WTC11 (cell line): ENCODE measurements at regions not wholly inside any gene's neighbourhood (a gene's known extent, or its start where the extent isn't known, plus 50 kb on each side); places are given as distances from the start of the nearest gene placed in this dataset.

ENCODE experiments used
- ATAC-seq: fragments of 200-7000 bp; cut with Tn5 transposase; 2 replicates; pipeline ENCODE4 v1.10.0; 2021; ENCODE audit warnings: mild to moderate bottlenecking, moderate library complexity
- CTCF ChIA-PET: fragments of 300-600 bp; sonication (Branson Sonifier 250); formaldehyde crosslinking; loops from one replicate; lab custom pipeline; 2021; ENCODE audit warnings: antibody characterized with exemption; lab: Charles Lee
- POLR2A ChIA-PET: fragments of 350-600 bp; sonication (Branson Sonifier 250); formaldehyde crosslinking; loops from one replicate; lab custom pipeline; 2021; ENCODE audit warnings: antibody characterized with exemption; lab: Charles Lee
- DNase-seq: peaks from one replicate; pipeline ENCODE4 v3.0.0; 2021; ENCODE audit warnings: low spot score
- H3K27ac Mint-ChIP-seq: 2 replicates; pipeline ENCODE4 v1.8.0; 2021; ENCODE audit warnings: mixed read lengths
- H3K27me3 Mint-ChIP-seq: 2 replicates; pipeline ENCODE4 v1.8.0; 2021; ENCODE audit warnings: low read depth, mild to moderate bottlenecking, moderate library complexity, mixed read lengths
- H3K36me3 Mint-ChIP-seq: 2 replicates; pipeline ENCODE4 v1.8.0; 2021; ENCODE audit warnings: mixed read lengths
- H3K4me1 Mint-ChIP-seq: 2 replicates; pipeline ENCODE4 v1.8.0; 2022; ENCODE audit warnings: mixed read lengths
- H3K4me3 Mint-ChIP-seq: 2 replicates; pipeline ENCODE4 v1.8.0; 2021; ENCODE audit warnings: mild to moderate bottlenecking, moderate library complexity, mixed read lengths
- H3K9me3 Mint-ChIP-seq: 2 replicates; pipeline ENCODE4 v1.8.0; 2021; ENCODE audit warnings: mixed read lengths
- ARID4B ChIP-seq: sonication (generic); formaldehyde crosslinking; IDR thresholded peaks from 2 replicates; pipeline ENCODE4 v1.8.0; 2023; ENCODE audit warnings: missing genetic modification reagents, mild to moderate bottlenecking, borderline replicate concordance
- E2F5 ChIP-seq: sonication (generic); formaldehyde crosslinking; IDR thresholded peaks from 2 replicates; pipeline ENCODE4 v1.8.1; 2022; ENCODE audit warnings: mild to moderate bottlenecking, moderate library complexity, missing genetic modification reagents
- ERG ChIP-seq: fragments of 250-450 bp; sonication (Bioruptor Pico); IDR thresholded peaks from 2 replicates; pipeline ENCODE4 v1.8.0; 2021; ENCODE audit warnings: mild to moderate bottlenecking
- ETV6 ChIP-seq: sonication (generic); formaldehyde crosslinking; IDR thresholded peaks from 2 replicates; pipeline ENCODE4 v1.8.1; 2022; ENCODE audit warnings: mild to moderate bottlenecking, missing genetic modification reagents
- FOXJ3 ChIP-seq: sonication (generic); formaldehyde crosslinking; IDR thresholded peaks from 2 replicates; pipeline ENCODE4 v1.9.0; 2021; ENCODE audit warnings: missing genetic modification reagents, mild to moderate bottlenecking, borderline replicate concordance
- FOXP4 ChIP-seq: sonication (generic); formaldehyde crosslinking; IDR thresholded peaks from 2 replicates; pipeline ENCODE4 v1.8.0; 2022; ENCODE audit warnings: mild to moderate bottlenecking, missing genetic modification reagents
- GABPB1 ChIP-seq: sonication (generic); formaldehyde crosslinking; IDR thresholded peaks from 2 replicates; pipeline ENCODE4 v1.8.1; 2023; ENCODE audit warnings: mild to moderate bottlenecking, missing genetic modification reagents
- JAZF1 ChIP-seq: fragments of 250-450 bp; sonication (Bioruptor Pico); IDR thresholded peaks from 2 replicates; pipeline ENCODE4 v1.9.0; 2021; ENCODE audit warnings: moderate library complexity, mild to moderate bottlenecking, inconsistent platforms
- KAT7 ChIP-seq: sonication (generic); formaldehyde crosslinking; IDR thresholded peaks from 2 replicates; pipeline ENCODE4 v1.8.1; 2023; ENCODE audit warnings: missing genetic modification reagents, mild to moderate bottlenecking, borderline replicate concordance
- RORB ChIP-seq: fragments of 250-450 bp; sonication (Bioruptor Pico); IDR thresholded peaks from 2 replicates; pipeline ENCODE4 v1.9.0; 2021; ENCODE audit warnings: mild to moderate bottlenecking
- SMAD4 ChIP-seq: sonication (generic); formaldehyde crosslinking; IDR thresholded peaks from 2 replicates; pipeline ENCODE4 v1.8.0; 2022; ENCODE audit warnings: mild to moderate bottlenecking, missing genetic modification reagents
- SOX15 ChIP-seq: fragments of 250-450 bp; sonication (Bioruptor Pico); IDR thresholded peaks from 2 replicates; pipeline ENCODE4 v1.9.0; 2021; ENCODE audit warnings: mild to moderate bottlenecking
- TCF7 ChIP-seq: sonication (generic); formaldehyde crosslinking; IDR thresholded peaks from 2 replicates; pipeline ENCODE4 v1.8.0; 2022; ENCODE audit warnings: mild to moderate bottlenecking, low read depth, missing genetic modification reagents, moderate library complexity
- ZNF232 ChIP-seq: sonication (generic); formaldehyde crosslinking; IDR thresholded peaks from 2 replicates; pipeline ENCODE4 v1.8.0; 2022; ENCODE audit warnings: mild to moderate bottlenecking, missing genetic modification reagents
- ZNF396 ChIP-seq: fragments of 250-450 bp; sonication (Bioruptor Pico); IDR thresholded peaks from 2 replicates; pipeline ENCODE4 v1.8.0; 2021; ENCODE audit warnings: mild to moderate bottlenecking, moderate library complexity, borderline replicate concordance
- TF ChIP-seq, protein P1 (sequence below): sonication (generic); formaldehyde crosslinking; IDR thresholded peaks from 2 replicates; pipeline ENCODE4 v1.8.1; 2023; ENCODE audit warnings: mild to moderate bottlenecking, missing genetic modification reagents
- TF ChIP-seq, protein P2 (sequence below): fragments of 200-600 bp; IDR thresholded peaks from 2 replicates; pipeline ENCODE4 v1.8.0; 2022; ENCODE audit warnings: antibody characterized with exemption
- TF ChIP-seq, protein P3 (sequence below): sonication (generic); formaldehyde crosslinking; IDR thresholded peaks from 2 replicates; pipeline ENCODE4 v1.8.1; 2022; ENCODE audit warnings: low read depth, mild to moderate bottlenecking, moderate library complexity, missing genetic modification reagents, borderline replicate concordance

DNA sequence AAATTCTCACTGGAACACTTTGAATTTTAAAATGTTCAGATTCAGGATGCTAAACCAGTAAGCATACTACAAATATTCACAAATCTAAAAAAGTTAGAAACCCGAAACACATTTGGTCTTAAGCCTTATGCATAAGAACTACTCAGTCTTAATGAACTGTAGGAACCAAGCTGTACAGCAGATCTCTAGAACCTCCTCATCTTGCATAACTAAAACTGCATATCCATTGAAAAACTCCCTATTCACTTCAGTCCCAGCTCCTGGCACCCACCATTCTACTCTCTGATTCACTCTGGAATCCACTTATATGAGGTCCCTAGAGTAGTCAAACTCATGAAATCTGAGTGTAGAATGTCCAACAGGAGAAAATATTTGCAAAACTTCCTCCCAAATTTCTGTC, 65.6 kb upstream of the CEACAM8 start (continued):
- TF ChIP-seq, protein P1, sequence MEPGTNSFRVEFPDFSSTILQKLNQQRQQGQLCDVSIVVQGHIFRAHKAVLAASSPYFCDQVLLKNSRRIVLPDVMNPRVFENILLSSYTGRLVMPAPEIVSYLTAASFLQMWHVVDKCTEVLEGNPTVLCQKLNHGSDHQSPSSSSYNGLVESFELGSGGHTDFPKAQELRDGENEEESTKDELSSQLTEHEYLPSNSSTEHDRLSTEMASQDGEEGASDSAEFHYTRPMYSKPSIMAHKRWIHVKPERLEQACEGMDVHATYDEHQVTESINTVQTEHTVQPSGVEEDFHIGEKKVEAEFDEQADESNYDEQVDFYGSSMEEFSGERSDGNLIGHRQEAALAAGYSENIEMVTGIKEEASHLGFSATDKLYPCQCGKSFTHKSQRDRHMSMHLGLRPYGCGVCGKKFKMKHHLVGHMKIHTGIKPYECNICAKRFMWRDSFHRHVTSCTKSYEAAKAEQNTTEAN (CRISPR knock-in tag), result no peak
- no peak for TF ChIP-seq ARID4B

DNA sequence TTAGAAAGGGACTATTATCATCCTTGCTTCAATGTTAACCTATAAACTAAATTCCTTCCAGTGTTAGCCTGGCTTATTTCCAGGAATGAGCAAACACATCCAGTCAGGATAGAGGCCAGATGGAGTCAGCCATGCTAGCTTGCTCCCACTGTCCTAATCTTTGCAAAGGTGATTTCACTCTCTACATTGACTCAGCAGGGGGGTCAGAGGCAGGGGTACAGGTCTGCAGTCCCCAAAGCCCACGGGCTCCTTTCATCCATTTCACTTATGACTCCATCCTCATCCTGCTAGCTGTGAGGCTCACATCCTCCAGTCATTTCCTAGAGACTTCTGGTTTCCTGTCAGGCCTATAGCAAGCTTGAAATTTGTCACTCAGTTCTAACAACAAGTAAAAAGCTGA, 63.4 kb upstream of the CEACAM8 start:
- ChIA-PET POLR2A (no interaction called here), CTCF (interaction anchor here (1.1 to 1.6 kb wide), 2 partner anchors 23 to 25 kb away, joined by 3 to 6 read pairs; no protein-coding TSS in a partner anchor)
- no peak overlapping the region for H3K4me3 Mint-ChIP-seq
- peaks cover 13% of the 10 kb centered on the region for H3K9me3 Mint-ChIP-seq
- DNase-seq (no peak), ATAC-seq (no peak)
- no peaks in the 10 kb centered on the region for H3K36me3 Mint-ChIP-seq
- no peak for TF ChIP-seq SOX15
- no peak for TF ChIP-seq E2F5 (CRISPR knock-in tag)
- TF ChIP-seq RORB (CRISPR knock-in tag), result no peak
- H3K27me3 Mint-ChIP-seq, result peaks cover 14% of the 10 kb centered on the region
- no peak overlapping the region for H3K27ac Mint-ChIP-seq
- H3K4me1 Mint-ChIP-seq, result 0 out of 2 replicates have a peak, but pooled peaks cover 3% of the 10 kb centered on the region

DNA sequence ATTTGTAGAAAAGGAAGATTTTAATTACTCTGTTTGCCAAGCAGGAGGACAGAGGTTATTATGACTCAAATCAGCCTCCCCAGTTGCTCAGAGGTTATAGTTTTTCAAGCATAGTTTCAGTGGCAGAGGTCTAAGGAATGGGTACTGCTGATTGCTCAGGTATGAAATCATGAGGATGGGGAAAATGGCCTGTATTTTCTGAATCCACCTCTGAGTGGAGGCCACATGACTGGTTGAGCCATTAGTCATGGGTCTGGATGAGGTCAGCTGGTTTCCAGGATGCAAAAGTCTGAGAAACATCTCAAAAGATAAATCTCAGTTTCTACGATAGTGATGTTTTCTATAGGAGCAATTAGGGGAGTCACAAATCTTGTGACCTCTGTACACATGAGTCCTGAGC, 62.8 kb upstream of the CEACAM8 start:
- H3K36me3 Mint-ChIP-seq, result no peaks in the 10 kb centered on the region
- 0 out of 2 replicates have a peak, but pooled peaks cover 3% of the 10 kb centered on the region for H3K4me1 Mint-ChIP-seq
- H3K27ac Mint-ChIP-seq, result no peak overlapping the region
- peaks cover 15% of the 10 kb centered on the region for H3K27me3 Mint-ChIP-seq
- no peak for TF ChIP-seq ERG (CRISPR knock-in tag)
- TF ChIP-seq, protein P2, sequence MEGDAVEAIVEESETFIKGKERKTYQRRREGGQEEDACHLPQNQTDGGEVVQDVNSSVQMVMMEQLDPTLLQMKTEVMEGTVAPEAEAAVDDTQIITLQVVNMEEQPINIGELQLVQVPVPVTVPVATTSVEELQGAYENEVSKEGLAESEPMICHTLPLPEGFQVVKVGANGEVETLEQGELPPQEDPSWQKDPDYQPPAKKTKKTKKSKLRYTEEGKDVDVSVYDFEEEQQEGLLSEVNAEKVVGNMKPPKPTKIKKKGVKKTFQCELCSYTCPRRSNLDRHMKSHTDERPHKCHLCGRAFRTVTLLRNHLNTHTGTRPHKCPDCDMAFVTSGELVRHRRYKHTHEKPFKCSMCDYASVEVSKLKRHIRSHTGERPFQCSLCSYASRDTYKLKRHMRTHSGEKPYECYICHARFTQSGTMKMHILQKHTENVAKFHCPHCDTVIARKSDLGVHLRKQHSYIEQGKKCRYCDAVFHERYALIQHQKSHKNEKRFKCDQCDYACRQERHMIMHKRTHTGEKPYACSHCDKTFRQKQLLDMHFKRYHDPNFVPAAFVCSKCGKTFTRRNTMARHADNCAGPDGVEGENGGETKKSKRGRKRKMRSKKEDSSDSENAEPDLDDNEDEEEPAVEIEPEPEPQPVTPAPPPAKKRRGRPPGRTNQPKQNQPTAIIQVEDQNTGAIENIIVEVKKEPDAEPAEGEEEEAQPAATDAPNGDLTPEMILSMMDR, result no peak
- TF ChIP-seq JAZF1, result no peak
- TF ChIP-seq ZNF396 (CRISPR knock-in tag), result no peak
- no peak for TF ChIP-seq FOXJ3
- TF ChIP-seq ETV6 (CRISPR knock-in tag), result no peak
- TF ChIP-seq TCF7 (CRISPR knock-in tag), result no peak
- TF ChIP-seq GABPB1 (CRISPR knock-in tag), result no peak
- TF ChIP-seq, protein P3, sequence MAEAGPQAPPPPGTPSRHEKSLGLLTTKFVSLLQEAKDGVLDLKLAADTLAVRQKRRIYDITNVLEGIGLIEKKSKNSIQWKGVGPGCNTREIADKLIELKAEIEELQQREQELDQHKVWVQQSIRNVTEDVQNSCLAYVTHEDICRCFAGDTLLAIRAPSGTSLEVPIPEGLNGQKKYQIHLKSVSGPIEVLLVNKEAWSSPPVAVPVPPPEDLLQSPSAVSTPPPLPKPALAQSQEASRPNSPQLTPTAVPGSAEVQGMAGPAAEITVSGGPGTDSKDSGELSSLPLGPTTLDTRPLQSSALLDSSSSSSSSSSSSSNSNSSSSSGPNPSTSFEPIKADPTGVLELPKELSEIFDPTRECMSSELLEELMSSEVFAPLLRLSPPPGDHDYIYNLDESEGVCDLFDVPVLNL, result no peak
- no peak for TF ChIP-seq RORB (CRISPR knock-in tag)
- no peak for TF ChIP-seq SMAD4 (CRISPR knock-in tag)
- TF ChIP-seq, protein P1 (CRISPR knock-in tag), result no peak
- no peak for TF ChIP-seq KAT7 (CRISPR knock-in tag)
- no peak for TF ChIP-seq ZNF232
- no peak for TF ChIP-seq FOXP4 (CRISPR knock-in tag)
- DNase-seq (no peak), ATAC-seq (no peak)
- ChIA-PET POLR2A (no interaction called here), CTCF (no interaction called here)
- H3K4me3 Mint-ChIP-seq, result no peak overlapping the region
- H3K9me3 Mint-ChIP-seq, result peaks cover 12% of the 10 kb centered on the region
